HG03565 (cell line): ENCODE measurements at regions not wholly inside any gene's neighbourhood (a gene's known extent, or its start where the extent isn't known, plus 50 kb on each side); places are given as distances from the start of the nearest gene placed in this dataset.

Experiments used
- ATAC-seq: cut with Tn5 transposase; IDR thresholded peaks from one replicate; pipeline ENCODE4 v1.9.1; 2021; ENCODE audit warnings: mild to moderate bottlenecking, moderate library complexity; ENCODE audit not compliant: unreplicated experiment

GRCh38 chr5:156103155-156103885 lies 223.6 kb upstream of the SGCD start:
- no peak for ATAC-seq

GRCh38 chr5:156109317-156110023 lies 217.5 kb upstream of the SGCD start:
- ATAC-seq = no peak

- no peak for ATAC-seq
Measured at GRCh38 chr5:156119692-156120091, 207.3 kb upstream of the SGCD start.

GRCh38 chr5:156120777-156121176 lies 206.2 kb upstream of the SGCD start:
- no peak for ATAC-seq

GRCh38 chr5:156121234-156121633 lies 205.7 kb upstream of the SGCD start:
- ATAC-seq = no peak

- ATAC-seq = no peak
Measured at GRCh38 chr5:156121882-156122281, 205.1 kb upstream of the SGCD start.

GRCh38 chr5:156124708-156125107 lies 202.3 kb upstream of the SGCD start:
- no peak for ATAC-seq

GRCh38 chr5:156125118-156125517 lies 201.8 kb upstream of the SGCD start:
- no peak for ATAC-seq

- ATAC-seq = no peak
Measured at GRCh38 chr5:156126716-156127115, 200.2 kb upstream of the SGCD start.

- ATAC-seq = peak; percentile 90
Measured at GRCh38 chr5:156128026-156128425, 198.9 kb upstream of the SGCD start.

GRCh38 chr5:156134216-156134615 lies 192.7 kb upstream of the SGCD start:
- no peak for ATAC-seq

- no peak for ATAC-seq
Measured at GRCh38 chr5:156135531-156135930, 191.4 kb upstream of the SGCD start.

- no peak for ATAC-seq
Measured at GRCh38 chr5:156137071-156137869, 189.7 kb upstream of the SGCD start.

- ATAC-seq = no peak
Measured at GRCh38 chr5:156142867-156143266, 184.1 kb upstream of the SGCD start.

- no peak for ATAC-seq
Measured at GRCh38 chr5:156147261-156147943, 179.6 kb upstream of the SGCD start.

GRCh38 chr5:156147944-156148285 lies 179.0 kb upstream of the SGCD start:
- ATAC-seq = no peak

- ATAC-seq = no peak
Measured at GRCh38 chr5:156148301-156148700, 178.7 kb upstream of the SGCD start.

- ATAC-seq = no peak
Measured at GRCh38 chr5:156149213-156149612, 177.8 kb upstream of the SGCD start.

- no peak for ATAC-seq
Measured at GRCh38 chr5:156153602-156154001, 173.4 kb upstream of the SGCD start.

GRCh38 chr5:156154757-156155156 lies 172.2 kb upstream of the SGCD start:
- no peak for ATAC-seq

GRCh38 chr5:156155598-156155997 lies 171.4 kb upstream of the SGCD start:
- ATAC-seq = no peak
